GM21515 (cell line): ENCODE measurements at regions not wholly inside any gene's neighbourhood (a gene's known extent, or its start where the extent isn't known, plus 50 kb on each side); places are given as distances from the start of the nearest gene placed in this dataset.

ENCODE experiments used
- ATAC-seq: cut with Tn5 transposase; IDR thresholded peaks from one replicate; pipeline ENCODE4 v1.9.1; 2021; ENCODE audit not compliant: unreplicated experiment

DNA sequence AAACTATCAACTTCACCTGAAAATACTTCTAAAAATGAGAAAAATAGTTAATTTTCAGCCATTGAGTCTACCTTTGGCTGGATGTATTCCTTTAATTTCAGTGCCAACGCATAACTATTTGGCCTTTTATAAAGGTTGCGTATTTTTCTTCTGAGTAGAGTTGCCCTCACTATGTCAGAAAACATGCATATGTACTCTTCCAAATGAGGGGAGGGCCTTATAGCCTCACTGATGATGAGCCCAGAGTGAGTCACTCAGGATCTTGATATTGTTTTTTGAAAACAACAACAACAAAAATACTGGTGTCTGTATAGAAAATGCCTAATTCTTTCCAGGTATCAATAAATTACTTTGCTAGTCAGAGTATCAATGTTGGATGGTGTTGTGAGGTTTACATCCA, 349.3 kb downstream of the FBXO8 start:
- ATAC-seq, result no peak

DNA sequence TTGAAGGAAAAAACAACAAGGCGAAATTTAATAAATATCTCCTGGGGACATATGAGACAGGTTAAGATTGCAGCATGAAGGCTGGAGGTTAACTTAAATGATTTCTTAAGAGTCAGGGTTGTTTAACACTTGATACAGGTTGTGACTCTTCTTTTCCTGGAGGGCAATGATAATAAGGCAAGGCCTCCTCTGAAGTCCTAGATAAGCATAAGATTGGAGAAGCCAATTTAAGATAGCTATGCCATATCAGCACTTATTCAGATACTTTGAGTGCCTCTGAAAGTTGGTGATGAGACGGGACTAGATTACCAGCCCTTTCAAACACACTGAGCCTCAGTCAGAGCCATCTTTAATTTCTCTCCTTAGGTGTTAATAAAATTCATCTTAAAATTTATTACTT, 350.8 kb downstream of the FBXO8 start:
- ATAC-seq, result no peak

GRCh38 chr4:173930329-173930967, 353.0 kb downstream of the FBXO8 start:
- ATAC-seq, result no peak

DNA sequence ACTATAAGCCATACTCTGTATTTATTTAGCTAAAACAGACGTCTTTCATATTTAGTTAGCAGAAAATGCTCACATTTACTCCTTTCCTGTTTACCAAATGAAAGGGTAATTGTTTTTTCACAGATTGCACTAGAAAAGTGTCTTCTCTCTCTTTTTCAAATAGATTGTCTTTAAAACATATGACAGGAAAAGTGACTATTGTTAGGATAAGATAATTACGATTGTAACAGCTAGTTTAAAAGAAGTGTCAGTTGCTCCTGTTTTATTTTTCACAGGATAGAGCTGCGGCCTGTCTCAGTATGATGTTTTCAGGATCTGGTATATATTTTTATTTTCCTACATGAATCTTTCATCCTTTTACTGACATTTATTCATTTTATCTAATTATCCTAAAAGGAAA, 353.5 kb downstream of the FBXO8 start:
- no peak for ATAC-seq

DNA sequence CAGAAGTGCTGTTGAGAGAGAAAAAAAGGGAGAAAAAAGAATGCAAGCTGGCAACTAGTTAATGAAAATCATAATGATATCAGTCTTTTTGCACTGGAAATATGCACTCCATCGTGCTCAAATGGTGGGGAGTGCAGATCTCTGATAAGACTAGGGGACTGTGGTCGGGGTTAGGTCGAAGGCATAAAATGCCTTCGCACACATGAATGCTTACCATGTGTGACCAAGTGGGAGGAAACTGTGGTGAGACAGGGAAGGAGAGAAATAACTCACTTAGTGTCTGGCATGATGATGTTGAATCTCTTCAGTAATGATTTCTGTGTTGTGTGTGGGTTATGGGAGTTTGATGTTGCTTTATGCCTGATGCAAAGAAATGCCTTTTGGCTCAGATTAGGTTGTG, 358.9 kb downstream of the FBXO8 start:
- no peak for ATAC-seq

GRCh38 chr4:173919861-173920260, 363.6 kb downstream of the FBXO8 start:
- ATAC-seq, result no peak

DNA sequence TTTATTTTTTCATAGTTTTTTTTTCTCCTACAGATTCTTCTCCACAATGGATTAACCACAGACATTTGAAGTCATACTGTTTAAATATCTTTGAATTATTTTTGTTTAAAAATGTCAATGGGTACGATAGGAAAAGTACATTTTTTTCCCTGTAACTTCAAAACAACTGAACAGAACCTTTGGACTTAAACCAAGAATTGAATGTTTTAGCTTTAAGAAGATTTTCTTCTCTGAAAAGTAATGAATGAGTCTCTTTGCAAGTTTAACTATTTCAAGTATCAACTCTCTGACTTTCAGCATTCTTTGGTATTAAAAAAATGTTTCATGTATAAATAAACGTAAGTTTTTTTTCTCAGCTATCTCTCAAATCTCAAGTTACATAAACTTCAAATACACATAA, 364.3 kb downstream of the FBXO8 start:
- ATAC-seq, result no peak

DNA sequence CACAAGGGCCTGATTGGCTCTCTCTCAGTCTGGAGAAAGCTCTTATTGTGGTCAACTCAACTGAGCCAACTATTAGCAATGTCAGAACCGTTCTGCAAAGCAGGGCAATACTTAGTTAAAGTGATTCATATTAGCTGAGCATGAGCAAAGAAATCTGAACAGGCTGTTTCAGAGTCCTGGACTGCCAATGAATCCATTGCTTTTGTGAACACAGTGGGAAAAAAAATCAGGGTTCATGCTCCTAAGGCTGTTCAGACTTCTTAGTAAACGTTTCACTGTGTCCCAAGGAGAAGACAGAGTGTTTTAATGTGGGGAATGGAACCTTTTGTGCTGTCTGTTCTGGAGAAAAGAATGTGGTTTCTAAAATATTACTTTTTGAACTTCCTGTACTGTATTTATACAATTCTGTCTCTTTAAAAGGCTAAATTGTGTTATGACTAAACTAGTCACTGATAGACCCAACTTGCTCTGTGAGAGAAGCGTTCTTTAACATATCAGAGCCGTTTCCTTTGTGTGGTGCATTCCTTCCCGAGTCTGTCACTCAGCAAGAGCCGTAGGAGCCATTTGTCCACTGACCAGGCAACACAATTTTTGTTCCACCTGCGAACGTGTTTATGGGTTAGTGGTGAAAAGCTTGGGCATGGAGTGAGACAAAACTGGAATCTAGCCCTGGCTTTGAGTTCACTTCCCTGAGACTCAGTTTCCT, 366.1 kb downstream of the FBXO8 start:
- no peak for ATAC-seq

GRCh38 chr4:173913496-173913895, 370.0 kb downstream of the FBXO8 start:
- no peak for ATAC-seq

- no peak for ATAC-seq
Observed at GRCh38 chr4:173912384-173912783, 371.1 kb downstream of the FBXO8 start.

- no peak for ATAC-seq
Observed at GRCh38 chr4:173910891-173911290, 372.6 kb downstream of the FBXO8 start.

DNA sequence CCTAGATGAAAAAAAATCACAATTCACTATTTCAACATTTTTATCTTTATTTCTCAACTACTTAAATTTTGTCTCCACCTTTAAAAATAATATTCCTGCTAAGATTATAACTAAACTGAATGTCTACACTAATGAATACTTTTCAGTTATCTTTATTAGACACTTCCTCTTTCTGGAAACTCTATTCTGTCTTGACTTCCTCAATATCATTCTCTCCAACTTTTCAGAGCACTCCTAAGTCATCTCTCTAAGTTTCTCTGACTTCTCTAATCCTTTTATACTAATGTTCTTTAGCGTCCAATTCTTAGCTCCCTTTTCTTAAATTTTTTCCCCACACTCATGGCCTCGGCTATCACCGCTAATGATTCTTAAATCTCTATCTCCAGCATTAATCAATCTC, 374.2 kb downstream of the FBXO8 start:
- ATAC-seq, result no peak

DNA sequence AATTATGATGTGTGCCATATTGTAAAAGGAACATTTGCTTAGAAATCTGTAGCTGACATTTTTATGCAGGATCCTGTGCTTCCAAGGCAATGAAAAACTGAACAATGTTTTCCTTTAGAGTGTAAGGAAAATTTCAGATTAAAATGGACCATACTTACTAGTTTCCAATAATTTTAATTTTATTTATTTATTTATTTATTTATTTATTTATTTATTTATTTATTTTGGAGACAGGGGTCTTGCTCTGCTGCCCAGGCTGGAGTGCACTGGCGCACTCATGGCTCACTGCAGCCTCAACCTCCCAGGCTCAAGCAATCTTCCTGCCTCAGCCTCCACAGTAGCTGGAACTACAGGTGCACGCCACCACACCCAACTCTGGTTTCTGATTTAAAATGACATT, 369.8 kb upstream of the HAND2 start:
- ATAC-seq, result no peak

- no peak for ATAC-seq
Observed at GRCh38 chr4:173891072-173891471, 361.0 kb upstream of the HAND2 start.

GRCh38 chr4:173883821-173884220, 353.8 kb upstream of the HAND2 start:
- no peak for ATAC-seq

GRCh38 chr4:173880897-173881296, 350.9 kb upstream of the HAND2 start:
- no peak for ATAC-seq

DNA sequence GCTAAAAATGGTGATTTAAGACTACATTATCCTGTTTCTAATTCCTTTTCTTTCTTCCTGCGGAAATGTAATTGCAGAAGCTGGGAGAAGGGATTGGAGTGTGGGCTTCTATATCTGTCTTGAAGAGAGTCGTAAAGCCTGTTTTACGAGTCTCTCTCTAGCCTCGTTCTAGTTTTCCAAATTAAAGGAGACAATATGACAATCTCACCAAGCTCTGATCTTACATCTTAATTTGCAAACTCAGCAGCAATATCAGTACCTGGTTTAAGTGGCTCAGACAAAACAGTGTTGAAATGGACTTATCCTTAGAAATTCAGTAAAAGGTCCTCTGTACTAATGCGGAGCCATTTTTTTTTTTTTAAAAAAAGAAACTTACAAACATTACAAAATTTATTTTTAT, 349.5 kb upstream of the HAND2 start:
- no peak for ATAC-seq

DNA sequence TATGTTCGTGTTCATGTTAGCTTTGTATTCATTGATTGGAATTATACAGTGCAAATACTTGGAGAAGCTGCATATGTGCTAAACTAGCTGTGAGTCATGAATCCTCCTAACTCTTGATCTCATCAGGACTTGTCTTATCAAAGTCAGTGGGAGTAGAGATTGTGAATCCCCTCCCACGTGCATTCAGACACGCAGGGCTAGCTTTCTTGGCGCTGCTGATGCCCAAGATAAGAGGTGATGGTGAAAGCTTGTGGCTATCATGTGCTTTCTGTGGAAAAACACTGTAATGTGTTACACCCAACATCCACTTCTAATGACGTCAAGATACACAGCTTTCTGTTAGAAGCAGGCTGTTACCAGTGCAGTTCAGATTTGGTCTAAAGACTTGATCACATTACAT, 348.7 kb upstream of the HAND2 start:
- ATAC-seq, result no peak

DNA sequence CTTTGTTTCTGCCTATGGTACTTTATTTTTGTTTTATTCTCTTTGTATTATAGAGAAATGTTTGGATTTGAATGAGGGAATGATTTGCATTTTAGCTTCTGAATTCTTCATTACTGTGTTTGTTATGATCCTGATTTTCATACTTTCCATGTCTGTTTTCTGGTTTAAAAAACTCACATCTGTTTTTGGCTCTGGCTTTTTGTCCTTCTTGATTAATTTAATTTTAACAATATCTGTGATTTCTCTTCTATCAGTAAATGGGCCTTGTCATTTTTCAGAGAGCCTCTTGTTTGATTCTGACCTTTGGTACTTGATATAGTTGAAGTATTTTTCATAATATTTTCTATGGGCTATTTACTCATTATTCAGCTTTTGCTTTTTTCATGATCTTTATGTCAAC, 341.6 kb upstream of the HAND2 start:
- no peak for ATAC-seq

- no peak for ATAC-seq
Observed at GRCh38 chr4:173866322-173867026, 336.4 kb upstream of the HAND2 start.

GRCh38 chr4:173862754-173863153, 332.7 kb upstream of the HAND2 start:
- ATAC-seq, result no peak

GRCh38 chr4:173860094-173860493, 330.1 kb upstream of the HAND2 start:
- ATAC-seq, result no peak
